Activated CD8-positive, alpha-beta T cell treated with anti-CD3 and anti-CD28 coated beads, Interleukin-2, amount 10 ng/mL, durations not matched to agents 7 days and 5 days (primary cell): ENCODE measurements at regions not wholly inside any gene's neighbourhood (a gene's known extent, or its start where the extent isn't known, plus 50 kb on each side); places are given as distances from the start of the nearest gene placed in this dataset.
A peak's percentile ranks its signal among the peaks of the same experiment; 100 is the strongest.

Experiments
- ATAC-seq: fragments of 150-1000 bp; cut with Tn5 transposase; one replicate; pipeline ENCODE4 v1.10.0; 2021; ENCODE audit warnings: moderate library complexity
- CTCF ChIA-PET: fragments of 350-600 bp; sonication (Branson Sonifier 250); formaldehyde crosslinking; loops from one replicate; lab custom pipeline; 2021; ENCODE audit warnings: antibody characterized with exemption; lab: Charles Lee
- POLR2A ChIA-PET: fragments of 350-600 bp; sonication (Branson Sonifier 250); formaldehyde crosslinking; loops from one replicate; lab custom pipeline; 2021; ENCODE audit warnings: antibody characterized with exemption; lab: Charles Lee
- DNase-seq: peaks from one replicate; pipeline ENCODE4 v3.0.0-alpha.2; 2020
- H3K27ac Mint-ChIP-seq: one replicate; pipeline ENCODE4 v1.8.0; 2021; ENCODE audit warnings: mild to moderate bottlenecking, mixed read lengths
- H3K27me3 Mint-ChIP-seq: one replicate; pipeline ENCODE4 v1.8.0; 2021; ENCODE audit warnings: low read depth, mixed read lengths
- H3K36me3 Mint-ChIP-seq: one replicate; pipeline ENCODE4 v1.8.0; 2021; ENCODE audit warnings: low read depth, mixed read lengths
- H3K4me1 Mint-ChIP-seq: one replicate; pipeline ENCODE4 v1.8.0; 2021; ENCODE audit warnings: low read depth, mixed read lengths
- H3K4me3 Mint-ChIP-seq: one replicate; pipeline ENCODE4 v1.8.0; 2021; ENCODE audit warnings: mild to moderate bottlenecking, mixed read lengths
- H3K9me3 Mint-ChIP-seq: one replicate; pipeline ENCODE4 v1.8.0; 2022; ENCODE audit warnings: mixed read lengths; ENCODE audit not compliant: insufficient read depth

DNA sequence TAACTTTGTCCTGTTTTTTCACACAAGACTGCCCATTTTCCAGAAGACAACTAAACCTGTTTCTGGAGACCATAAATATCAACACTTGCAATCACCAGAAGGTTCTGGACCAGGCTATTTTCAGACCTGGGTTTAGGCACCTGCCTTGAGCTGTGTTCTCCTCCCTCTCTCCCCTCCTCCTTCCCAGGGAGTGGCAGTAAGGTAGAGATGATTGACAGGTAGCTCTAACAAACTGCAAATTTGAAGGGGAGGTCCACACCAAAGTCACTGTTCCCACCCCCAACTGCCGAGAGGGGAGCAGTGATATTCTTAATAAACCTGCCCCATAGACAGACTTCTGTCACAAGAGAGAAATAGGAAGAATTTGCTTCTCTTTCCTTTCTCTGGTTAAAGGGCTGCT is 91.2 kb upstream of the BACH2 start:
- POLR2A ChIA-PET = no interaction called here
- ATAC-seq (no peak), DNase-seq (no peak)
- Mint-ChIP-seq H3K9me3 (no peaks in the 10 kb centered on the region), H3K27ac (no peak overlapping the region), H3K27me3 (peaks cover 4% of the 10 kb centered on the region), H3K4me3 (no peak overlapping the region), H3K4me1 (peaks cover 22% of the 10 kb centered on the region), H3K36me3 (no peaks in the 10 kb centered on the region)
- CTCF ChIA-PET = interaction anchor here (0.7 to 4.2 kb wide), 8 partner anchors 10 to 450 kb away, joined by 3 to 24 read pairs (median 5); no protein-coding TSS in a partner anchor

DNA sequence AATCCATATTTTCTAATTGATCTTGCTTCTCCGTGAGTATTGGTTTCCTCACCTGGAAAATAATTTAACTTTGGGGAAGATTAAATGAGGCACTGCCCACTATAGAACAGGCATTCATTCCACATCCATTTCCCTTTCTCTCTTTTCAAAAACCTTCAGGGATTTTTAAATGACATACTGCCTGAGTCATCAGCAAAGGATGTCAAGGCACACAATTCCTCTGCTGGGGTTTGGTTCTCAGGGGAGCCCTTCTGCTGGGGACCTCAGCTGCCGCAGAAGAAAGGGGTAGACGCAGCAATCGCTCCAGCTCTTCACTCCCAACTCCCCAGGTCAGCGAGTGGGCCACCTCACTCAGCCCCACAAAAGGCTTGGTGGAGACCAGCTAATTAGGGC is 90.7 kb upstream of the BACH2 start:
- CTCF ChIA-PET = interaction anchor here (1.1 to 4.2 kb wide), 5 partner anchors 10 to 449 kb away, joined by 3 to 24 read pairs (median 5); no protein-coding TSS in a partner anchor
- Mint-ChIP-seq H3K27me3 (peaks cover 4% of the 10 kb centered on the region), H3K9me3 (no peaks in the 10 kb centered on the region), H3K27ac (no peak overlapping the region), H3K4me1 (peaks cover 25% of the 10 kb centered on the region), H3K36me3 (no peaks in the 10 kb centered on the region), H3K4me3 (no peak overlapping the region)
- POLR2A ChIA-PET = no interaction called here
- ATAC-seq = no peak
- DNase-seq = no peak

DNA sequence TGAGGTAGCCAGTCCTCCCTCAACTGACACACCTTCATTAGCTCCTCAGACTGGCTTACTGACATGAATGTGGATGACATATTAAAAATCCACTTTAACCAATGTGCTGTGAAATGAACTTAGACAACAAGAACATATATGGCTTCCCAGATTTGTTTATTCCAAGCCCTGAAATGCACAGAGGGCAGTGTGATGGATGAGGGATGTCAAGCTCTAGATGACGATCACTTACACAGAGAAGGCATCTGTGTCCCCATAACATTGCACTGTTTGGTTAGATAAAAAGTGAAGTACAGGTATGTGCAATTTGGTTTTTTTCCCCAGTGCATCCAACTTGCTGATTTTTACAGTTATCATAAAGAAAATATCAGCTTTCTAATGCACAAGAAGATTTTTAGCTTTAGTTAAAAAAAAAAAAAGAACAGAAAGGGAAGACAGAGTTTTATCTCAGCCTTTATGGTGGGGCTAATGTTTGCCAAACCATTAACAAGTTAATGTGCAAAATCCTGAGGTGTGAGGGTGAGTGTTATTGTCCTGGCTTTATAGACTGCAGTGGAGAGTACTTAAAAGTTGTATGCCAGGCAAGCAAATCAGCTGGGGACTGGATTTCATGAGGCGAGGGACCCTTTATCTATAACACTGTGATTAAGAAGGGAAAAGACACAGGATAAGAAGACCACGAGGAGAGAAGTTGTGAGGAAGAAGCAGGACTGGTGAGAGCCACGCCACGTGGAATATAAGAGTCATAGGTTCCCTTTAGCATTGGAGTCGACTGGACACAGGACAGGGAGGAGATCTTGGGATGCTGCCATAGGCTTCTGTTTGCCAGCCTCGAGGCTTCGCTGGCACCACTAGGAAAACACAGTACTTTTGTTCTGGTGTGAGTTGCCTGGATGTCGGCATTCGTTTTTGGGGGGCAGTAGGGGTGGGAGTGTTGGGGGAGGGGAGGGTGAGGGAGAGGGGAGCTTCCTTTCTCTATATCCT is 90.0 kb upstream of the BACH2 start:
- no peaks in the 10 kb centered on the region for H3K36me3 Mint-ChIP-seq
- no peak for ATAC-seq
- peaks cover 27% of the 10 kb centered on the region for H3K4me1 Mint-ChIP-seq
- H3K27me3 Mint-ChIP-seq = peaks cover 7% of the 10 kb centered on the region
- ChIA-PET POLR2A (no interaction called here), CTCF (interaction anchor here (1.3 to 1.7 kb wide), 4 partner anchors 11 to 446 kb away, joined by 3 to 5 read pairs (median 4); no protein-coding TSS in a partner anchor)
- H3K4me3 Mint-ChIP-seq = no peak overlapping the region
- H3K9me3 Mint-ChIP-seq = no peaks in the 10 kb centered on the region
- DNase-seq = no peak
- H3K27ac Mint-ChIP-seq = no peak overlapping the region

DNA sequence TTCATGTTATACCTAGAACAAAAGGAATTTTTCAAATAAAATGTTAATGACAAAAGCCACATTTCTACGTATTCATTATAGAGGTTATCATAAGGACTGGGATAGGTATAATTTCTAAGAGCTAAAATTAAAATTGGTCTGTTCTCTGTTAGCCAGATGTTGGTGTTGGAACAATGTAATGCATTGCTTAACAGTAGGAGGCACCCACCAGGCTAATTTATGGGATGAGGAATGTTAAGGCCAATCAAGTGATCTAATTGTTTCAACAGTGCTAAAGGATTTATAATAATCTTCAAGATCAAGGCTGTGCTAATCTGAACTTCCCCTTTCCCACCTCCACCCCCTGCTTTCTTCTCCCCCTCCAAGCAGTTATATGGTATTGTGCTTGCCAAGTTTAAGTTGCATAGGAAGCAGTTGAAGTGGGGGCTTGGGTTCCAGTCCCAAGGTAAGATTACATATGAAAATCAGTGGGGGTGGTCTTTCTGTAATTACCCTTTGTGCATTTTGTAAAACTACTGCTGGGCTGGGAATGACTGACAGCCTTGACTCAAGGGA is 89.2 kb upstream of the BACH2 start:
- DNase-seq (no peak), ATAC-seq (no peak)
- H3K9me3 Mint-ChIP-seq = no peaks in the 10 kb centered on the region
- no peaks in the 10 kb centered on the region for H3K36me3 Mint-ChIP-seq
- H3K4me1 Mint-ChIP-seq = peaks cover 27% of the 10 kb centered on the region
- H3K27ac Mint-ChIP-seq = no peak overlapping the region
- H3K27me3 Mint-ChIP-seq = peaks cover 9% of the 10 kb centered on the region
- ChIA-PET POLR2A (no interaction called here), CTCF (interaction anchor here (1.3 to 1.5 kb wide), 2 partner anchors 89 to 93 kb away, joined by 3 to 4 read pairs; no protein-coding TSS in a partner anchor)
- no peak overlapping the region for H3K4me3 Mint-ChIP-seq

DNA sequence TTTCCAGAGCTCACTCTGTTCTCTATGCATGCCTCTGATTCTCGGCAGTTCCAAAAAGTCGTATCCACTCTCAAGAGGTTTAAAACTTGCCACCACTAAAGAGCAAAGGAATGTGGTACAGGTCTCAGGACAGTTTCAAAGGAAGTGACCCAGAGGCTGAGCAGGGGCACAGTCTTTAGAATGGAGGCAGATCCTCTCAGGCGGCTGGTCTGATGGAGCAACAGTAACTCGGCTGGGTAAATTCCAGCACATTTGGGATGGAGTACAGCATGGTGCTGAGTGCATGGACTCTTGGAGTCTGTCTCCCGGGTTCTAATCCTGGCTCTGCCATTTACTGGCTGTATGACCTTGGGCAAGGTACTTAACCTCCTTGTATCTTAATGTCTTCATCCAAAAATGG is 88.1 kb upstream of the BACH2 start:
- Mint-ChIP-seq H3K4me3 (no peak overlapping the region), H3K4me1 (peaks cover 27% of the 10 kb centered on the region), H3K9me3 (no peaks in the 10 kb centered on the region), H3K27ac (no peak overlapping the region), H3K36me3 (no peaks in the 10 kb centered on the region), H3K27me3 (peaks cover 9% of the 10 kb centered on the region)
- peak; percentile 5 for DNase-seq
- CTCF ChIA-PET = interaction anchor here (0.6 to 1.8 kb wide), 2 partner anchors 9 to 98 kb away, joined by 3 to 9 read pairs; no protein-coding TSS in a partner anchor
- POLR2A ChIA-PET = no interaction called here
- no peak for ATAC-seq

DNA sequence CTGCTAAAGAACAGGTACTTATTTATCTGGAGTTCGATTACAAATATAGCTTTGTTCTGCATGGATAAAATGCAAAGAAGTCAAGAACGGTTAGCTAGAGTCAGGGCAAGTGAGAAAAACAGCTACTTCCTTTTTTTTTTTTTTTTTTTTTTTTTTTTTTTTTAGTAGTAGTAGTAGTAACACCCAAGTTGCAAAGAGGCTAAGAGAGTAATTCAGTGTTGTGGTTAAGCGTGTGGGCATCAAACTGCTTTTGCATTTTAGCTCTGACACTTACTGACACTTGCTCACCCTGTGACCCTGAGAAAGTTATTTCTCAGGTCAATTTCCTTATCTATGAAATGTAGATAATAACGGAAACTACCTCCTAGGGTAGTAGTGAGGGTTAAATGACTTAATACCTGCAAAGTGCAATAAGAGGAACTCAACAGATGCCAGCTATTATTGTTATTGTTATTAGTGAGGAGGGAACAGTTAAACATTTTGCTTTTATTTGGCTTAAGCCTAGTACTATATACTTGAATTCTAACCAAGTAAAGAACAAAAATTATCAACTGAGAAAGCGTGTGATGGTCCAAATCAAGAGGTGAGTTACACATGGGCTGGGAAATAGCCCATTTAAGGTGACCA is 86.7 kb upstream of the BACH2 start:
- no peak overlapping the region for H3K4me3 Mint-ChIP-seq
- no peaks in the 10 kb centered on the region for H3K9me3 Mint-ChIP-seq
- no peaks in the 10 kb centered on the region for H3K36me3 Mint-ChIP-seq
- H3K27ac Mint-ChIP-seq = no peak overlapping the region
- peaks cover 24% of the 10 kb centered on the region for H3K4me1 Mint-ChIP-seq
- H3K27me3 Mint-ChIP-seq = peaks cover 11% of the 10 kb centered on the region
- POLR2A ChIA-PET = no interaction called here
- ATAC-seq (peak; percentile 76), DNase-seq (no peak)
- CTCF ChIA-PET = interaction anchor here (1.0 to 1.8 kb wide), 9 partner anchors 9 to 695 kb away, joined by 3 to 9 read pairs (median 3); no protein-coding TSS in a partner anchor

DNA sequence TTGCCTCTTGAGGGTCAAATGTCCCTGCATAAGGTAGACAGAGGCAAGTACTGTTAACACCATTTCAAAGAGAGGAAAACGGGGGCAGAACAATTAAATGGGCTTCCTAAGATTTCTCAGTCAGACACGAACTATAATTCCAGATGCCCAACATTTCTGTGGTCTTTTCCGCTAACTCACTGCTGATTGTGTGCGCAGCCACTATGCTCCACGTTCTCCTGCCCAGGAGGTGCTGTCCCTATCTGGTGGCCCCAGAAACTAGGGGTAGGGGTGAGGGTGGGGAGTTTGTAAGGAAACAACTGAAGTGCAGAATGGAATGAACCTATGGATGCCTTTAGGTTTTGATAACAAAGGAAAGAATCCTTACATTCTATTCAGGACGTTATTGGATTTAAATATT is 86.1 kb upstream of the BACH2 start:
- Mint-ChIP-seq H3K4me1 (peaks cover 21% of the 10 kb centered on the region), H3K4me3 (no peak overlapping the region), H3K27me3 (peaks cover 11% of the 10 kb centered on the region), H3K9me3 (no peaks in the 10 kb centered on the region), H3K36me3 (no peaks in the 10 kb centered on the region), H3K27ac (no peak overlapping the region)
- ChIA-PET CTCF (interaction anchor here (1.0 to 1.8 kb wide), 9 partner anchors 10 to 695 kb away, joined by 3 to 9 read pairs (median 3); no protein-coding TSS in a partner anchor), POLR2A (no interaction called here)
- DNase-seq (no peak), ATAC-seq (no peak)

DNA sequence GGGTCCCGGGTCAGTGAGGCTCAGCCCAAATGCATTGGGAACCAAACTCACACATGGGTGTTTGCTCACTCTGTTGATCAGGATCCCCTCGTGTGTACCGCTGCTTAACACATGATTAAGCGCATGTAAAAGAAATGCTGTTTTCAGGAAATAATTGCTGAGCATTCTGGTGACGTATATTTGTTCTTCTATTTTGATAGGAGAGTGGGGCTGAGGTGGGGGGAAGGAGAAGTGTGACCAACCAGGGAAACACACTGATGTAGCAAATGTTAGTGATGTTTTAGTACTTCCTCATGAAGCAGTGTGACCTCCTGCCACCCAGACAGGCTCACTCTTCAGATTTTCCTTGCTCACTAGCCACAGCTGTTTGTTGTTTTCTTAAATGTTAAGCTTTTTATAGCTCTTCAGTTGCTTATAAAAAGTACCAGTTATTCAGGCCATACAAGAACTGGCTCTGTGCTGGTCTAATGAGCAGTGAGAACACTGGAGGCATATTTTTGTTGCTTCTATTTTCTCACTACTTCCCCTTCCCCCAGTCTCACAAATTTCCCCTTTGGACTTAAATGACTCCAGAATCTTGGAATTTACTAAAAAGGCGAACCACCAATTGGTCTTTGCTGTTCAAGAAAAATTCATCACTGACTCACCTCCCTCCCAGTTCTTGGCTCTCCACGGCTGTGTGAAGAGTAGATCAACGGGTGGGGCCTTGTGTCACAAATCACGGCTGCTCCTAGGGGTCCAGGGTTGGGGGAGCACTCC is 79.2 kb upstream of the BACH2 start:
- H3K4me1 Mint-ChIP-seq = peaks cover 2% of the 10 kb centered on the region
- ATAC-seq (no peak), DNase-seq (no peak)
- no peaks in the 10 kb centered on the region for H3K36me3 Mint-ChIP-seq
- peaks cover 9% of the 10 kb centered on the region for H3K27me3 Mint-ChIP-seq
- no peak overlapping the region for H3K27ac Mint-ChIP-seq
- no peaks in the 10 kb centered on the region for H3K9me3 Mint-ChIP-seq
- ChIA-PET POLR2A (interaction anchor here (0.6 kb wide), 1 partner anchor 38 kb away, joined by 3 read pairs; no protein-coding TSS in a partner anchor), CTCF (interaction anchor here (0.9 to 3.4 kb wide), 2 partner anchors 18 to 103 kb away, joined by 4 to 14 read pairs; no protein-coding TSS in a partner anchor)
- no peak overlapping the region for H3K4me3 Mint-ChIP-seq

DNA sequence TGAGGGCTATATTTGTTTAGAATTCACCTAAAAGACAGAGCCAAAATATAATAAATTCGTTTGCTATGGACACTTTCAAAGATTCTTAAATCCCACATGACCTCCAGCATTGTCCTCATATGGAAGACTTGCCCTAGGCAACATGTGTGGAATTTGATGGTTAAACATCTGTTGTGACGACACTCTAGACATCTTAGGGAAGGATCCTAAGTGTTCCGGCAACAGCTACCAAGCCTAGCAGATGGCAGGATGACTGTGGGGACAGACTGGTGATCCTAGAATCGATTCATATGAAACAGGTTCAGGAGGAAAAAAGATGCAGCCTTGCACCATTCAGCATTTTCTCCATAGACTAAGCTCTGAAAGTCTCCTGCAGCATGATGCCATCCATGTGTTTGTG is 77.6 kb upstream of the BACH2 start:
- ChIA-PET POLR2A (no interaction called here), CTCF (interaction anchor here (3.4 kb wide), 1 partner anchor 19 kb away, joined by 14 read pairs; no protein-coding TSS in a partner anchor)
- Mint-ChIP-seq H3K9me3 (no peaks in the 10 kb centered on the region), H3K4me3 (no peak overlapping the region), H3K27ac (no peak overlapping the region), H3K4me1 (peaks cover 15% of the 10 kb centered on the region), H3K27me3 (peaks cover 7% of the 10 kb centered on the region), H3K36me3 (no peaks in the 10 kb centered on the region)
- DNase-seq (no peak), ATAC-seq (no peak)

DNA sequence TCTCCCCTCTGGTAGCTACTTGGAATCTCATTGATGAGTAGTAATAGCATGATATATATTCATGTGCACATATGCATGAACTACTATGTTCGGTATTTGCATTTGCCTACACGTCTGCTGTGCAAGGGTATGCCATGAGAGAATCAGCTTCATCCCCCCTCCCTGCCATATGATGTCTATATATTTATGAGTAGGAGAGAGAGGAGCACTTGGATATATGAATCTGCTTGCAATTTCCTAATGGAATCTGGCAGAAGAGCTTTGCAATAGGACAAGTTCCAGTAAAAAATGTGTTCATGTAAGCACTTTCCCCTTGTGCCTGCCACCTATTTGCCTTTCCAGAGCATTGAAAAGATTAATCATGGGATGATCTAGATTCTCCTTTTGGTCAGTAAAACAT is 76.2 kb upstream of the BACH2 start:
- CTCF ChIA-PET = interaction anchor here (1.2 to 3.7 kb wide), 2 partner anchors 9 to 21 kb away, joined by 5 to 27 read pairs; no protein-coding TSS in a partner anchor

DNA sequence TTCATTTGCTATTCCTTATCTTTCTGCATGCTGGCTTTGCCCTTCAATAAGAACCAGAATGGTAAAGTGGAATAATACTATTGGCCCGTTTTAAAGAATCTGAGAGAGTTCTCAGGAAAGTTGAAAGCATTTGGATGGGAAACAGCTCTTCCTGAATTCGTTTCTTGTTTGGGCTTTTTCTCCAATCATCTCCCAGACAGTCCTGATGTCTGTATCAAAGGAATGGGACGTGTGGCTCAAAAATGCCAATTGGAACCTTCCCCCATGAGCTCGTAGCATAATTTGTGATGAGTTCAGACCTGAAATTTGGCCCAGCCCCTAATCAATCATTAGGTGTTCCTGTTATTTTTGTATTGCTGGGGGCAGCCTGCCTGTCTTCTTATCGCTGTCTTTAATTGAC is 75.8 kb upstream of the BACH2 start:
- peaks cover 21% of the 10 kb centered on the region for H3K4me1 Mint-ChIP-seq
- no peaks in the 10 kb centered on the region for H3K9me3 Mint-ChIP-seq
- POLR2A ChIA-PET = no interaction called here
- no peaks in the 10 kb centered on the region for H3K36me3 Mint-ChIP-seq
- no peak for ATAC-seq
- no peak overlapping the region for H3K4me3 Mint-ChIP-seq
- CTCF ChIA-PET = interaction anchor here (1.2 to 3.7 kb wide), 2 partner anchors 9 to 21 kb away, joined by 5 to 27 read pairs; no protein-coding TSS in a partner anchor
- H3K27ac Mint-ChIP-seq = no peak overlapping the region
- DNase-seq = no peak
- H3K27me3 Mint-ChIP-seq = peaks cover 6% of the 10 kb centered on the region

More for the DNA sequence above, 76.2 kb upstream of the BACH2 start:
- POLR2A ChIA-PET = no interaction called here
- H3K9me3 Mint-ChIP-seq = no peaks in the 10 kb centered on the region
- H3K4me1 Mint-ChIP-seq = peaks cover 21% of the 10 kb centered on the region
- no peak overlapping the region for H3K4me3 Mint-ChIP-seq
- no peak for ATAC-seq
- DNase-seq = no peak
- no peaks in the 10 kb centered on the region for H3K36me3 Mint-ChIP-seq
- no peak overlapping the region for H3K27ac Mint-ChIP-seq
- peaks cover 6% of the 10 kb centered on the region for H3K27me3 Mint-ChIP-seq
